ENCODE measurements at regions not wholly inside any gene's neighbourhood (a gene's known extent, or its start where the extent isn't known, plus 50 kb on each side); places are given as distances from the start of the nearest gene placed in this dataset.

DNA sequence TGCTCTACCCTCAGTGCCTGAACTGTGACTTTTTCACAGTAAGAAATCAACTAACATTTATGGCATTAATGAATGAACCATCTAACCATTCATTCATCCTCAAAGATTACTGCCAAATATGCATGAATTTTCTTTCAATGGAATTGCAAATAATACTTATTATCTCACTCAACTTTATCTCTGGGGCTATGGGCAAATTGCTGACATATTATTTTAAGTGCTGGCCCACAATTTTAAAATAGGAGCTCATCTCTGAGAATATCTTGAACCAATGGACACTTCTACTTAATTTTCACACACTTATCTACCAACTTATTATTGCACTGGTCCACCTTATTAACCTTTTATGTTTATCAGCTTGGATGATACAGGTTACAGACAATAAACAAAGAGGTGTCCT is 182.8 kb downstream of the RBM43 start:
- no peak for DNase-seq

DNA sequence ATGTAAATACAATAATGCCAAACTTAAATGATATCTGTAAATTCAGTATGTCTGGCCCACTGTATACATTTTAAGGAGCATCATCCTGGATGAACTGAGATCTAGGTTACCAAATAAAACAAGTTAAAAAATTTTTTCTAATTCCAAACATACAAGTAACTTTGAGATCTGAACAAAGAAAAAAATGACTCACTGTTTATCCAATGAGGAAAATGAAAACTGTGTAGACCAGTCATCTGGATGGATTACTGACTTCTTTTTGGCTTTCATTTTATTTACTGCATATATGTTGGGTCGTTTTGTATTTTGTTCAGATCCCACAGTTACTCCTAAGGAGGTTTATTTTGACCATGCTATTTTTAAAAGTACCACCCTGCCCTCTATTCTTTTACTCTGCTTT is 189.8 kb downstream of the RBM43 start:
- DNase-seq = no peak

DNA sequence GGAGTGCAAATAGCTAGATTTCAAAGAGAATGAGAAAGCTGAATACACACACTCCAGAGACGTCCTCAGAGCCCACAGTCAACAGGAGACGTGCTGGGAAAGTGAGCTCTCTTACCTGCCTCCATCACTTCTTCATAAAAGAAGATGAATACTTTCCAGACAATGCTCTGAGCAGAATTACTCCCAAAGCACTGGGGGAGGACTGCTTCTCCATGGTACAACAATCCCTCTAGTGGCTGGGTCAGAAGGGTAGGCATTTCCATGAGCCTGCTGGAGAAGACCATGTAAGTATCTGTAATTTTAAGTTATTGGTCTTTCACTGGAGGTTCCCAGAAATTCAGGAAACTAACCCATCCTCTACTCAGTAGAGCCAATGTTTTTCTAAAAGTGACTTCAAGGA is 190.3 kb downstream of the RBM43 start:
- no peak for DNase-seq

GRCh38 chr2:151070253-151070652 is 191.4 kb downstream of the RBM43 start:
- no peak for DNase-seq

- no peak for DNase-seq
Measured at GRCh38 chr2:151067658-151068369, 193.8 kb downstream of the RBM43 start.

DNA sequence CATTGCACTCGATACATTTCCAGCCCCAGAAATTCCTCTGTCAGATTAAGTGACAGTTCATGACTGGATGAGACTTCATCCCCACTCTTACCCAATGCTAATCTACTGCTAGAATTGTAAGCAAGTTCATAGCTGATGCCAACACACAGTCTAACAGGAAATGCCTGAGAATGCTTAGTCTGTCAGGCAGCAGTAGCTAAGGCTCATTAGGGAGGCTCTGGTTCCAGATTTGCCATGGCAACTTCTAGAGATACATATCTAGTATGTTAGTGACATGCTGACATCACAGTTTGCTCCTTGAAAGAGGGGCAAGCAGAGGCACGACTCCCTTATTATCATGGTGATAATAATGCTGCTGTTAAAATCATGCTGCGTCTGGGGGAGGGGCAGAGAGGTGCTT is 198.4 kb downstream of the RBM43 start:
- no peak for DNase-seq

- no peak for DNase-seq
Measured at GRCh38 chr2:151060287-151060686, 201.4 kb downstream of the RBM43 start.

DNA sequence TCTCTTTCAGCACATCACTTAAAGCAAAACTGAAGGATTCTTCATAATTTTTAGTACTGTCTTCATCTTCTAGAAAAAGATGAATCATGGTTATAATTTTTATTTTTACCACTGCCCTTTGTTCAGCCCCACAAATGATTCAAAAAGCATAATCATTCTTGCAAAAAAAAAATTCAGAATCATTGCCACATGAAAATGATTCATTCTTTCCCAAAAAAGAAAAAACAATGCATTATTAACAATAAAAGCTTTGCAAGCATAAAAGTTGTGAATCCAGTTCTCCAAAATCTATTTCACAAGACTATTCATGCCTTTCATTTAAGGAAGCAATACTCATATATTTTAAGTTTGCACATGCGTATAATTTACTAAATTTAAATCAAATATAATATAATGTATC is 204.8 kb downstream of the RBM43 start:
- no peak for DNase-seq

- DNase-seq = no peak
Measured at GRCh38 chr2:151053661-151053990, 208.0 kb downstream of the RBM43 start.

DNA sequence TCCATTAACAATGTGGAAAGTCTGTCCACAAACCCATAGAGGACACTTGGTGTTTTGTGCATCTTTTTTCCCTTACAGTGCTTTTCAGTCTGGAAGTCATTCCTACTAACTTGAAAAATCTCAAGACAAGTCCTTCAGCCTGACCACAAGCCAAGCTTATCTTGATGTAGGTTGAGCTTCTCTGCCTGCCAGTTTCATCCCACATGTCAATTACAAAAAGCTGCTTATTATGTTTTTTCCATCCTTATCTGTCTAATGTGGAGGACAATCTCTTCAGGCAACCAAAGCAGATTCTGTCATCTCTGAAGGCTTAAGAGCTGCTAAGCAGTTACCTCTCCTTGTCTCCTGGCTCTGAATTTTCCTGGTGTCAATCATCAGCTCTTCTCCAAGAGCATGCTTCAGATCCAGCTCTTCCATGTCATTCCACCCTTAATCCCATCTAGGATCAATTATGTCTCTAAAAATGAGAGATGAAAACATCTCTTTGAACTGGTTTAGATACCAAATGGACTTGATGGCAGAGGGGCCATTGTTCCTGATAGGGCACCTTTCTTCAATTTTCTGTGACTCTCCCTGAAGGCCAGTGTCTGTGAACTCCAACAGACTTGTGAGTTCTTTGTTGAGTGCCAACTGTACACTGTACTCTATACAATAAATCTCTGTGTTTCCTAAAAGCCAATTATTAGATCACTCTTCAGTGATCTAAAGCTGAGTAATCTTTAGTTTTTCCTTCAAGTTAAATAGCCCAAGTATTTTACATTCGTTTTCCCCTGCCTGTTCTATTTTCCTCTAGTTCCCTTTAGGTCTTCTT is 208.6 kb downstream of the RBM43 start:
- DNase-seq = no peak

DNA sequence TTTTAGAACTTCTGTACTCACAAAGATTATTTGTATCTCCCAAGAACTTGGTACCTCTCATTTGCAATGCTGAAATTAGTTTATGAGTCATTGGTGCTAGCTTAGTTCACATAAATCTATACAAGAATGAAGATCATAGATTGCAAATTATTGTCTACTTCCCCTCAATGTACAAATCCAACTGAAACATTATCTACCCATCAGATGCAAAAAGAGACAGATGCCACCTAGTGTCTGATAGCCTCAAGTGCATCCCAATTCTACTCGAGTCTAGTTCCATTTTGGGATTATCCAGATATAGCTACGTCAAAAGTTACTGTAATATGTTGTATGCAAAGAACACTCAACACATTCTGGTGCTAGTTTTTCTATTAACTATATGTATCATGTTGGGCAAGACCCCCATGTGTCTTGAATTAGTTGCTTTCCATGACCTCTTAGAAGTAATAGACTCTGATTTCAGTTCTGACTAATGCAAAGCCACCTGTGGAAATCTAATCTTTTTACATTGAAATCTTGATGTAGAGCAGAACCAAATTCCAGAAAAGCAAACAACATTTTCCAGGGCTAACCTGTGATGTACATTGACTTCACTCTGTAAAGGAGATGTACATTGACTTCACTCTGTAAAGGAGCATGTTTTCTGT is 210.0 kb downstream of the RBM43 start:
- peak; percentile 48 for DNase-seq

DNA sequence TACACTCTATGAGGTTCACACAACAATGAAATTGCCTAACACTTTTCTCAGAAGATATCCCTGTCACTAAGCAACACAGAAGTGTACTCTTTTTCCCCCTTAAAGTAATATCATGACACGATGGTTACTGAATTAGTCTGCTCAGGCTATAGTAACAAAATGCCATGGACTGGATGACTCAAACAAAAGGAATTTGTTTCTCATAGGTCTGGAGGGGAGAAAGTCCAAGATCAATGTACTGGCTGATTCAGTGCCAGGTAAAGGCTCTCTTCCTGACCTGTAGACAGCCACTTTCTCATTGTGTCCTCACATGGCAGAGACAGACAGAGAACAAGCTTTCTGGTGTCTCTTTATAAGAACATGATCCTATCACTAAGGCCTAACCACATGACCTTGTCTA is 211.9 kb downstream of the RBM43 start:
- DNase-seq = no peak

GRCh38 chr2:151048331-151049054 is 213.2 kb downstream of the RBM43 start:
- no peak for DNase-seq

DNA sequence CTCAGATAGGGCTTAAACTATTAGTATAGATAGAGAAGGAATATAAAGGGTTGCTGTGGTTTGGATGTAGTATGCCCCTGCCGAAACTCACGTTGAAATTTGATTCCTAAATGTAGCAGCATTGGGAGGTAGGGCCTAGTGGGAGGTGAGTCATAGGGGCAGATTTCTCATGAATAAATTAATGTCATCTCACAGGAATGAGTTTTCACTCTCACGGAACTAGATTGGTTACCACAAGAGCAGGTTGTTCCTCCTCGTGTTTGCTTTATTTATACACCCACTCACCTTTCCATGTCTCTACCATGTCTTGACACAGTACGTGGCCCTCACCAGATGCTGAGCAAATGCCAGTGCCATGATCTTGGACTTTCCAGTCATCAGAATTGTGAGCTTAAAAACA is 218.2 kb downstream of the RBM43 start:
- no peak for DNase-seq

GRCh38 chr2:151042964-151043363 is 218.7 kb downstream of the RBM43 start:
- DNase-seq = no peak

GRCh38 chr2:151040039-151040438 is 221.6 kb downstream of the RBM43 start:
- DNase-seq = no peak

- no peak for DNase-seq
Measured at GRCh38 chr2:151038516-151038915, 223.1 kb downstream of the RBM43 start.

- no peak for DNase-seq
Measured at GRCh38 chr2:151037434-151037833, 224.2 kb downstream of the RBM43 start.

- no peak for DNase-seq
Measured at GRCh38 chr2:151033271-151034248, 228.1 kb downstream of the RBM43 start.

DNA sequence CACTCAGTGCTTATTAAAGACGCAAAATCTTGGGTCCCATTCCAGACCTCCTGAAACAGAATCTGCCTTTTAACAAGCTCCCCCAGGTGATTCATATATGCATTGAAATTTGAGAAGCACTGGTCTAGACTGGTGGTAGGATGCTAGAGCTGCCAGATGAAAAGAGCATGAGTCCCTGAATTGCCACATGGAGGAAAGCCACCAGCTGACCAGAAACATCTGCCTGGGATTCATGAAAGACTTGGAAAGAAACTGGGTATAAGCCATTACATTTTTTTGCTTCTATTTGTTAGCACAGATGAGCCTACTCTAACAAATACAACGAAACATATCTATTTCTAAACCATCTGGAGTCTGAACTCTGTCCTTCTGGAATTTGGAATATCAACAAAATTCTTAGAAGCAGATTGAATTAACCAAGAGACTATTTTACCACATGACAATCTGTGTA is 228.9 kb downstream of the RBM43 start:
- no peak for DNase-seq

DNA sequence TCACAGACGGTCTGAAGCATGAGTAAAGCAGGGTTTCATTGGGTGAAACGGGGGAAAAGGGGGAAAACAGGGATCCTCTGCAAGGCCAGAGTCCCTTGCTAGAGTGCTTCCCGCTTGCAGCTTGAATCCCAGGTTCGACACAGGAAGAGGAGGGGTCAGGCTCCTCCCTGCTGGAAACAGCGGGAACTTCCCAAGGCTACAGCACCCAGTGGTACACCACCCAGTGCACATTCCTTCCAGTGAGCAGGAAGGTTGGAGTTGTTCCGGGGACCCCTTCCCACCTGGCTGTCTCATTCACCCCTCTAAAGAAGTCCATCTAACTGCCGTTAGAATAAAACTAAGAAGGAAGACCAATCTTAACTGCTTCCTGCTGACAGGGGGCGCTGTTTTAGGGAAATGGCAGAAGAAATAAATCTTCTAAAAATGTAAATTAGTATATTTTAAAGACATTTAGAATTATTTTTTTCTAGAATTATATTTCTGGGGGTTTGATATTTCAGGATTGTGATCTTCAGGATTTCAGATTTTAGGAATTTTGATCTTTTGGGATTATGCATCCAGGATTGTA is 230.9 kb downstream of the RBM43 start:
- no peak for DNase-seq

All from RPMI8226 (cell line).